Body of pancreas (tissue), 4 donors: ENCODE measurements at regions not wholly inside any gene's neighbourhood (a gene's known extent, or its start where the extent isn't known, plus 50 kb on each side); places are given as distances from the start of the nearest gene placed in this dataset.

Experiments
- ATAC-seq: fragments of 150-250 bp; one replicate; pipeline ENCODE4 v1.9.1; 2016
- DNase-seq, 4 donors: peaks; one replicate each; pipeline ENCODE4 v3.0.0-alpha.2; 2019
- H3K27ac ChIP-seq, 4 donors: fragments of 200-600 bp; sonication (generic); 1 replicate in 3 of 4; 2 replicates in 1 of 4; pipeline versions ENCODE4 v1.5.1 to v1.6.1; 2016 to 2019; ENCODE audit warnings: mild to moderate bottlenecking in 1 of 4, mixed read lengths in 1 of 4, moderate library complexity in 1 of 4
- H3K27me3 ChIP-seq, 2 donors: fragments of 200-600 bp; sonication (generic); one replicate each; pipeline ENCODE4 v1.6.0; 2016; ENCODE audit warnings: mild to moderate bottlenecking in 1 of 2
- H3K36me3 ChIP-seq, 2 donors: fragments of 200-600 bp; sonication (generic); replicated peaks in 1 of 2; 2 replicates each; pipeline ENCODE4 v1.5.1; 2016; ENCODE audit warnings: low read depth in 2 of 2; ENCODE audit not compliant: insufficient read depth in 1 of 2
- H3K4me1 ChIP-seq: fragments of 200-600 bp; sonication (generic); one replicate; pipeline ENCODE4 v1.6.0; 2016
- H3K4me3 ChIP-seq, 2 donors: fragments of 200-600 bp; sonication (generic); 1 replicate in 1 of 2; 2 replicates in 1 of 2; pipeline ENCODE4 v1.5.1; 2016 to 2019
- H3K9me3 ChIP-seq, 3 donors: fragments of 200-600 bp; sonication (generic); 1 replicate in 2 of 3; 2 replicates in 1 of 3; pipeline ENCODE4 v1.5.1; 2016
- POLR2A ChIP-seq, 3 donors: fragments of 450-650 bp; IDR thresholded peaks; one replicate each; pipeline ENCODE4 v1.6.1; 2016; ENCODE audit warnings: antibody characterized with exemption in 3 of 3, mild to moderate bottlenecking in 2 of 3
- WGBS, 2 donors: methylation state at CpG; one replicate each; pipeline ENCODE4 v1.1.5; 2017; 5-methylcytosine and 5-hydroxymethylcytosine counted together
- intact Hi-C: fragments of 100-400 bp; cut with DNase I; formaldehyde crosslinking; loops from one replicate; pipeline ENCODE4 v1.15.1; 2023
- TF ChIP-seq, protein P1 (sequence below), 7 experiments: fragments of 450-650 bp in 4 of 7; fragments of 200-600 bp in 3 of 7; sonication (generic) in 3 of 7; IDR thresholded peaks; one replicate each; pipeline ENCODE4 v1.5.1; 2016 to 2019; ENCODE audit warnings: antibody characterized with exemption in 7 of 7

DNA sequence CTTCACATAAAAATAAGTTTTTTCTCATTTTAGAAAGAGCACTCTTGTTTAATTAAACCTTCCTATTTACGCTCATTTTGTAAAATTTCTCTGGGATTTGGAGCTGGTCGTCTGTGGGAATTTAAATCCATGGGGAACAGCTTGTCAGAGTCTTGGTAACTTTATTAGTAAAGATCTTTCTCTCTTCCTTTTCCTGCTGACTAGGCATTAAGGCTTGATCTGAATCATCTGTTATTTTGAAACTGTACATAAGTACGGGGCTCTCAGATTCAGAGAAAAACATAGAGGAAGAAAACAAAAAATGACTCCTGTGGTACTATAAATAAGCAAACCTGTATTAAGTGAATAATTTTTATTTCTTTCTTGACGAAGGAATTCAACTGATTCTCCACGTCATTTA lies 150.2 kb downstream of the ST6GAL2 start:
- 66 to 69% methylated on average over 5 of the region's 5 CpGs for WGBS, 2 donors
- Histone ChIP-seq H3K27me3 (no peaks in the 10 kb centered on the region), H3K27ac (no peak overlapping the region), H3K9me3 (no peaks in the 10 kb centered on the region), H3K36me3 (no peaks in the 10 kb centered on the region), H3K4me3 (no peak overlapping the region), H3K4me1 (no peaks in the 10 kb centered on the region)
- ATAC-seq (no peak), DNase-seq (no peak)
- TF ChIP-seq POLR2A (IDR thresholded peaks at IDR 0.05), result no peak
- TF ChIP-seq, protein P1, sequence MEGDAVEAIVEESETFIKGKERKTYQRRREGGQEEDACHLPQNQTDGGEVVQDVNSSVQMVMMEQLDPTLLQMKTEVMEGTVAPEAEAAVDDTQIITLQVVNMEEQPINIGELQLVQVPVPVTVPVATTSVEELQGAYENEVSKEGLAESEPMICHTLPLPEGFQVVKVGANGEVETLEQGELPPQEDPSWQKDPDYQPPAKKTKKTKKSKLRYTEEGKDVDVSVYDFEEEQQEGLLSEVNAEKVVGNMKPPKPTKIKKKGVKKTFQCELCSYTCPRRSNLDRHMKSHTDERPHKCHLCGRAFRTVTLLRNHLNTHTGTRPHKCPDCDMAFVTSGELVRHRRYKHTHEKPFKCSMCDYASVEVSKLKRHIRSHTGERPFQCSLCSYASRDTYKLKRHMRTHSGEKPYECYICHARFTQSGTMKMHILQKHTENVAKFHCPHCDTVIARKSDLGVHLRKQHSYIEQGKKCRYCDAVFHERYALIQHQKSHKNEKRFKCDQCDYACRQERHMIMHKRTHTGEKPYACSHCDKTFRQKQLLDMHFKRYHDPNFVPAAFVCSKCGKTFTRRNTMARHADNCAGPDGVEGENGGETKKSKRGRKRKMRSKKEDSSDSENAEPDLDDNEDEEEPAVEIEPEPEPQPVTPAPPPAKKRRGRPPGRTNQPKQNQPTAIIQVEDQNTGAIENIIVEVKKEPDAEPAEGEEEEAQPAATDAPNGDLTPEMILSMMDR (IDR thresholded peaks at IDR 0.05), result no peak
- intact Hi-C loops, result no loop called here

DNA sequence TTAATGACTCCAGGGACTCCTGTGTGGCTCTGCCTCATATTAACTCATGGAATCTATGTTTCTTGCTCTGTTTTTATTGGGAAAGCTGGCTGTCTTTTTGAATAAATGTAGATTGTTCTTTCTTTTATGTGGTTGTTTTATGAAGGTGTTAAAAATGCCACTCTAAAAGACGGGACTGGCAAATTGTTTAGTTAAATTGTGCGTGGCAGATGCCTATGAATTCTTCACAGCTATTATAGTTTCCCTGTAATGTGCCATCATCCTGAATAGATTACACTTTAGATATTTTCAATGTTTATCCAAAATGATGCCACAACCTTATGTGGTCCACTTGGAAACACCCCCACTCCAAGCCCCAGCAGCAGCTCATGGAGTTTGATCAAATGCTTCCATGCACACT lies 149.7 kb downstream of the ST6GAL2 start:
- 63 to 64% methylated on average over 2 of the region's 2 CpGs for WGBS, 2 donors
- TF ChIP-seq POLR2A (IDR thresholded peaks at IDR 0.05), result no peak
- TF ChIP-seq, protein P1 (IDR thresholded peaks at IDR 0.05), result no peak
- Histone ChIP-seq H3K4me1 (no peaks in the 10 kb centered on the region), H3K4me3 (no peak overlapping the region), H3K27ac (no peak overlapping the region), H3K27me3 (no peaks in the 10 kb centered on the region), H3K36me3 (no peaks in the 10 kb centered on the region), H3K9me3 (no peaks in the 10 kb centered on the region)
- intact Hi-C loops, result no loop called here
- ATAC-seq (no peak), DNase-seq (no peak)

DNA sequence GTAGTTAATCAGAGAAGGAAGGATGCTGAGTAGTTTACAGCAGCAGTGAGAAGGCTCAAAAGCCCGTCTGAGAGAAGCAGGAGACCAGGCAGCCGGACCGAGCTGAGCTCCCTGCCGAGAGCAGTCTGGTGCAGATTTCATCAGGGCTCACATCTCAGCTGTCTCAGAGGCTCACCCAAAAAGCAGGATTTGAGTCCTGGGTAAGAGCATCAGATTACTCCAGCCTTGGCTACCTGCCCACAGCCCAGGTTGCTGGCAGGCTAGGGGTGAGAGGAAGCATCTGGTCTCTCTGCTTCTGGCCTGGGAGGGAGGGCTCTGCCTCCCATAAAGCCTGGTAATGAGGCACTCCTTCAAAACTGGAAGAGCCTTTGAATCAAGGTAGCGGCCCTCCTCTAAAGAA lies 140.5 kb downstream of the ST6GAL2 start:
- Histone ChIP-seq H3K27ac (no peak overlapping the region), H3K27me3 (no peaks in the 10 kb centered on the region), H3K36me3 (no peaks in the 10 kb centered on the region), H3K4me3 (no peak overlapping the region), H3K9me3 (no peaks in the 10 kb centered on the region), H3K4me1 (no peaks in the 10 kb centered on the region)
- peak in 2 of 4 donors; percentile 2 to 11 for DNase-seq
- intact Hi-C loops, result no loop called here
- TF ChIP-seq, protein P1 (IDR thresholded peaks at IDR 0.05), result no peak
- TF ChIP-seq POLR2A (IDR thresholded peaks at IDR 0.05), result no peak
- 37 to 51% methylated on average over 5 of the region's 5 CpGs for WGBS, 2 donors
- ATAC-seq, result no peak

DNA sequence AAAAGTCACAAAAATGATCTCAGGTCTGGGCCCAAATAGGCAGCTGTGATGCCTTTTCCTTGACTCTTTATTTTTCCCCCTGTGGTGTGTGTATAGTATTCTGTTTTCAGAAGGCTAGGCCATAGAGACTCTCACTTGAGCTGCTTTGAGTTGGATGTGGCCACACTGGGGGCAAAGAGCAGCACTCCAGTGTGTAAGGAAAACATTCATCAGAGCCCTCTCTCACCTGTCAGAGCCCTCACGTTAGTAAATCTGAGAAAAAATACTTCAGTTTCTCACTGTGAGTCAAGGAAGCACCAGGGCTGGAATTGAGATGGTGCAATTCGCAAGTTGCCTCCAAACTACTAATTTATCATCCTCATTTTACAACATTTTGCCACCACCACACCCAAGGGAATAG lies 136.1 kb downstream of the ST6GAL2 start:
- WGBS, 2 donors, result 33 to 40% methylated on average over 2 of the region's 2 CpGs
- no peak overlapping the region for H3K27ac ChIP-seq
- no peaks in the 10 kb centered on the region for H3K36me3 ChIP-seq
- no peaks in the 10 kb centered on the region for H3K27me3 ChIP-seq
- intact Hi-C loops, result no loop called here
- H3K4me1 ChIP-seq, result no peaks in the 10 kb centered on the region
- no peak for ATAC-seq
- H3K9me3 ChIP-seq, result no peaks in the 10 kb centered on the region
- DNase-seq, result no peak
- no peak overlapping the region for H3K4me3 ChIP-seq
- TF ChIP-seq, protein P1 (IDR thresholded peaks at IDR 0.05), result no peak
- no peak for TF ChIP-seq POLR2A (IDR thresholded peaks at IDR 0.05)
